ENCODE measurements at regions not wholly inside any gene's neighbourhood (a gene's known extent, or its start where the extent isn't known, plus 50 kb on each side); places are given as distances from the start of the nearest gene placed in this dataset.

DNA sequence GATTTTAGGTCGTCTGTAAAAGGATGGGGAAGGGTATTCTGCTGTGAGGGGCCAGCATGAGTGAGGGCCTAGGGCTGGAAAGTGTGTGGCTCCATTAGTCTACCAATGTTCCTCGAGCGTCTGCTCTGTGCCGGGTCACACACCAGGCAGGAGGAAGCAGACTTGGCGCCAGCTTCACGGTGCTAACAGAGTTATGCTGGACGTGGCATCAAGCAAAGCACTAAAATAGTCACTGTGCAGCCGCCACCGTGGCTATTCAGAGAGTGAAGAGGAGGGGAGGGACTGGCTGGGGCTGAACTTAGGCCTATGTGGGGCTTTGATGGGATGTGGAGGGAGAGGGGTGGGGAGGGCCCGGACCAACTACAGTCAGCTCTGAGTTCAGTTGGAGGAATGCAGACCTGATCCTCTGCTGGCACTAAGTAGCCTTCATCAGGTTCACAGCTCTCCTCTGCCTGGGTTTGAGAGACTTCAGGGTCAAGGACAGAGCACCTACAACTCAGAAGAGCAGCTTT, 83.9 kb upstream of the MSX1 start:
- TF ChIP-seq, protein P1, sequence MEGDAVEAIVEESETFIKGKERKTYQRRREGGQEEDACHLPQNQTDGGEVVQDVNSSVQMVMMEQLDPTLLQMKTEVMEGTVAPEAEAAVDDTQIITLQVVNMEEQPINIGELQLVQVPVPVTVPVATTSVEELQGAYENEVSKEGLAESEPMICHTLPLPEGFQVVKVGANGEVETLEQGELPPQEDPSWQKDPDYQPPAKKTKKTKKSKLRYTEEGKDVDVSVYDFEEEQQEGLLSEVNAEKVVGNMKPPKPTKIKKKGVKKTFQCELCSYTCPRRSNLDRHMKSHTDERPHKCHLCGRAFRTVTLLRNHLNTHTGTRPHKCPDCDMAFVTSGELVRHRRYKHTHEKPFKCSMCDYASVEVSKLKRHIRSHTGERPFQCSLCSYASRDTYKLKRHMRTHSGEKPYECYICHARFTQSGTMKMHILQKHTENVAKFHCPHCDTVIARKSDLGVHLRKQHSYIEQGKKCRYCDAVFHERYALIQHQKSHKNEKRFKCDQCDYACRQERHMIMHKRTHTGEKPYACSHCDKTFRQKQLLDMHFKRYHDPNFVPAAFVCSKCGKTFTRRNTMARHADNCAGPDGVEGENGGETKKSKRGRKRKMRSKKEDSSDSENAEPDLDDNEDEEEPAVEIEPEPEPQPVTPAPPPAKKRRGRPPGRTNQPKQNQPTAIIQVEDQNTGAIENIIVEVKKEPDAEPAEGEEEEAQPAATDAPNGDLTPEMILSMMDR (IDR thresholded peaks at IDR 0.05; ENCODE audit: low read depth, low read length): no peak
- no peak for DNase-seq (ENCODE audit: extremely low read depth, low read depth)

DNA sequence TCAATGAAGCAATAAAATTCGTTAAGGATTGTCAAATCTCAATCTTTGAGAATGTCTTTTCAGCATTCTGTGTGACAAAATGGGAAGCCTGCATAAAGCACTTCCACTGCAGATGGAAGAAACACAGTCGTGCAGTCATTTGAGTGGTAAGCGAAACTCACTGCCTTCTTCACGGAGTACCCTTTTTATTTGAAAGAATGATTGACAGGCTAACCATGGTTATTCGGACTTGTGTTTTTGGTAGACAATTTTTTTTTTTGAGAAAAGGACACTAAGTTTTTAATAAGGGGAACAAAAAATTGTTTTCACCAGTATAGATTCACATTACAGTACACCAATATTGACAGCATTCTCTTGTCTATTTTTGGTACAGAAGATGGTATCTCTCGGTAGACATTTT, 86.9 kb upstream of the MSX1 start:
- no peak for DNase-seq (ENCODE audit: extremely low read depth, low read depth)
- TF ChIP-seq, protein P1 (IDR thresholded peaks at IDR 0.05; ENCODE audit: low read depth, low read length): no peak

DNA sequence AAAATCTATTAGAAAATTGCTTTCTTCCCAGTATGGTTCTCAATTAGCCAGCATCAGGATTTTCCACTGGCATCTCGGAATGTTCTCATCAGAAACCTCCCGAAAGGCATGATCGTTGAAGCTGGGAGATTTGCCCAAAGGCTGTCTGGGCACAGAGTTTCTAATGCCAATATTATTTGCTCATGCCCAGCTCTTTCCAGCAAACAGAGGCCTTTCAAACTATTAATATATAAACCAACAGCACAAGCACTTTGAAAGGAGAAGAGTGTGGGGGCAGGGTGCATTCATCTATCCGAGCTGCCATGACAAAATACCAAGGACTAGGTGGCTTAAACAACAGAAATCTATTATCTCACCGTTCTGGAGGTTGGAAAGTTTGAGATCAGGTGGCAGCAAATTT, 88.3 kb upstream of the MSX1 start:
- no peak for DNase-seq (ENCODE audit: extremely low read depth, low read depth)
- TF ChIP-seq, protein P1 (IDR thresholded peaks at IDR 0.05; ENCODE audit: low read depth, low read length): no peak

DNA sequence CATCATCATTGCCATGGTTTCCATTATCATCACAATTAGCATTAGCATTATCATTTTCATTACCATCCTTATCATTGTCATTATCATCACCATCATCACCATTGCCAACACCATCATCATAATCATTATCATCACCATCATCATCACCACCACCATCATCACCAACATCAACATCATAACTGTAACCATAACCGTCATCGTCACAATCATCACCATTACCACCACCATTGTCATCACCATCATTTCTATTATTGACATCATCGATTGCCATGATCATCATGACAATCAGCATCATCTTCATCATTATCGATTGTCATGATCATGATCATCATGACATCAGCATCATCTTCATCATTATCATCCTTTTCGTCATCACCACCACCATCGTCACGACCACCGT, 88.9 kb upstream of the MSX1 start:
- TF ChIP-seq, protein P1 (IDR thresholded peaks at IDR 0.05; ENCODE audit: low read depth, low read length): no peak
- no peak for DNase-seq (ENCODE audit: extremely low read depth, low read depth)

DNA sequence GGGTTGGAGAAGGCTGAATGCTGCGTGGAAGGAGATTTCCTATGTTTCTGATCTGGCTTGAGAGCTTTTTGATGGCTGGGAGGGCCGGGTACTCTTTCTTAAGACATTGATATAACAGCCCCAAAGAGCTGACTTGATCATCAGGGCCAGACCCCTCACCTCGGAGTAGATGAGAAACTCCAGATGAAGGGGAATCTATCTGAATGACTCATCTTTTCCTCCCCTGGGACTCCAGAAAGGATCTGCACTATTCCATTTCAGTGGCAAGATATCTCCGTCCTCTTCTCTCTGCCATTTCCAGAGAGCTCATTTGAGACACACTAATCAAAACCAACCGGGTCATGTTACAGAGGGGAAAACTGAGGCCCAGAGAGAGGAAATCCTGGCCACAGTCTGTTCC, 92.9 kb upstream of the MSX1 start:
- TF ChIP-seq, protein P1 (IDR thresholded peaks at IDR 0.05; ENCODE audit: low read depth, low read length): no peak
- no peak for DNase-seq (ENCODE audit: extremely low read depth, low read depth)

DNA sequence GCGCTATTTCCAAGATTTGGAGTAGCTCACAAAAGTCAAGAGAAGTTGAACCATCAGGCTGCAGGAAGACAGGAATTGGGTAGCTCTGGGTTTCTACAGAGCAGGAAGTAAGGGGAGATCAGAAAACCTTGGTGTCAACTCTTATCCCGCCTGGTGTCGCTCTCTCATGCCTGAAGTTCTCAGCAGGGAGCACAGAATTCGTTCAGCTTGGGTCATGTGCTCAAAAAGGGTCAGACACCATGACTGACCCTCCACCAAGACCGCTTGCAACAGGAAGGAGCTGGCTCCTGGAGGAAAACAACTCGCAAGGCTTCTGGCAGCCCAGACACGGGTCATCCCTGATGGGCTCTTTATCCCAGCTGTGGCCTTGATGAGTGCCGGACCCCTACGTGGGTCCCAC, 93.7 kb upstream of the MSX1 start:
- no peak for DNase-seq (ENCODE audit: extremely low read depth, low read depth)
- TF ChIP-seq, protein P1 (IDR thresholded peaks at IDR 0.05; ENCODE audit: low read depth, low read length): no peak

DNA sequence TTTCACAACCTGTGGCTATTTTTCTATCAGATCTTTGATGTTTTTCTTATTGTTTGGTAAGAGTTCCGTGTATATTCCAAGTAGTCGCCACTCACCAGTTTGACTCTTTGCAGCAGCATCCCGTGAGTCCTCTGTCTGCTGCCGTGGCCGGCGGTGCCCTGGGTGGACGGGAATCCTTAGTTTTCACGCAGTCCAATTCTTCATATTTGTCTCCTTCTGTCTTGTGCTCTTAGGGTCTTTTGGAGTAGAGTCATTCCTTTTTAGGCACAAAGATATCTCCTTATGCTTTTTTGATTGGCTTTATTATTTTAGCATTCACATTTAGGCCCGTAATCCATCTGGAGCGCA, 94.9 kb upstream of the MSX1 start:
- TF ChIP-seq, protein P1 (IDR thresholded peaks at IDR 0.05; ENCODE audit: low read depth, low read length): no peak
- DNase-seq (ENCODE audit: extremely low read depth, low read depth): no peak
